Stomach smooth muscle (tissue), 2 donors: ENCODE measurements at regions not wholly inside any gene's neighbourhood (a gene's known extent, or its start where the extent isn't known, plus 50 kb on each side); places are given as distances from the start of the nearest gene placed in this dataset.

ENCODE experiments used
- H3K27ac ChIP-seq: one replicate; pipeline ENCODE4 v1.7.0; 2013; ENCODE audit warnings: mild to moderate bottlenecking, low read length, inconsistent platforms
- H3K27me3 ChIP-seq, 2 donors: one replicate each; pipeline ENCODE4 v1.7.0; 2013; ENCODE audit warnings: low read length in 2 of 2; ENCODE audit not compliant: insufficient read depth in 2 of 2, control insufficient read depth in 1 of 2
- H3K36me3 ChIP-seq, 2 donors: one replicate each; pipeline ENCODE4 v1.7.0; 2013; ENCODE audit warnings: low read length in 2 of 2; ENCODE audit not compliant: control insufficient read depth in 2 of 2, insufficient read depth in 2 of 2
- H3K4me1 ChIP-seq: one replicate; pipeline ENCODE4 v1.7.0; 2013; ENCODE audit warnings: low read length; ENCODE audit not compliant: control insufficient read depth, insufficient read depth
- H3K4me3 ChIP-seq, 2 donors: one replicate each; pipeline ENCODE4 v1.7.0; 2013; ENCODE audit warnings: low read length in 2 of 2
- H3K9ac ChIP-seq, 2 donors: one replicate each; pipeline ENCODE4 v1.7.0; 2013; ENCODE audit warnings: low read length in 2 of 2, mild to moderate bottlenecking in 1 of 2
- H3K9me3 ChIP-seq, 2 donors: one replicate each; pipeline ENCODE4 v1.7.0; 2013; ENCODE audit warnings: low read length in 2 of 2; ENCODE audit not compliant: control insufficient read depth in 2 of 2
- donor health status: healthy.
- donor health status: Pancreatic carcinoma.

DNA sequence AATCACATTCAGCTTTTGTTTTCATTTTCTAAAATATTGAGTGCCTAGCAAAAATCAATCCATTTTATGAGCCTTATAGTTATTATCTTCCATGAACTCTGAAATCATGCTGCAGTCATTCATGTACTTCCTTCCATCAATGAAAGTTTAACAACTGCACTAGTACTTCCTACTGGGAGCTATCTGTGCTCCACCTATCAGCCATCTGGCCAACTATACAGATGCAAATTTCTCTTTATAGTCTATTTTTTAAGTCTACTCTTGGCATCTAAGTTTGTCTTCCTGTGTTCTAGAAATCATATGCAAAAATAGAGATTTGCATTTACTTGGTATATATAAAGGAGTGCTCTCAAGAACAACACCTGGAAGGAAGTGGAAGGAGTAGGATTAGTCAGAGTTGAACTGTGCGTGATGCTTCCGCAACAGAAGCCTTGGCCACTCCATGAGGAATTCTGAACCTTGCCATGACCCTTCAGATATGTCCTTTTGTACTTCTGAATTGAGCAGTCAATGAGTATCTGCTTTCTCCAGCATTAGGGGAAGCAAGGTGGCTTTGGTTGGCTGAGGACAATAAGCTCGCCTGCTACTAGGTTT lies 403.2 kb upstream of the ADAMTS5 start:
- Histone ChIP-seq H3K9me3 (no peaks in the 10 kb centered on the region), H3K9ac (no peak overlapping the region), H3K4me3 (no peak overlapping the region), H3K27me3 (no peaks in the 10 kb centered on the region), H3K36me3 (no peaks in the 10 kb centered on the region), H3K4me1 (no peaks in the 10 kb centered on the region), H3K27ac (no peak overlapping the region)

DNA sequence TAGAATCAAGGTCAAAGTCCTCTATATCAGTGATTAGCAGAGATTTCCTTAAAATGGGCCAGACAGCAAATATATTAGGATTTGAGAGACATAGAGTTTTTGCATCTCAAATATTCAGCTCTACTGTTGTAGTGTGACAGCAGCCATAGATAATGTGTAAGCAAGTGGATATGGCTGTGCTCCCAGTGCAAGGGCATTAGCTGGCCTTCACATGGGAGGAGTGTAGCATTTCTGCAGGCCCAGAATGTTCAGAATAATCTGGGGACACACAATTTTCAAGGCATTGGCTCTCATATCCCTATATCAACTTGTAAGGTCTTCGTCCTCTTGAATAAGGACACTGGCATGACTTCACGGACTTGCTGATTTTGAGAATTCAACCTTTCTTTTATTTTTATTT lies 402.3 kb upstream of the ADAMTS5 start:
- H3K4me3 ChIP-seq = no peak overlapping the region

GRCh38 chr21:27366646-27367235 lies 399.9 kb upstream of the ADAMTS5 start:
- Histone ChIP-seq H3K4me3 (no peak overlapping the region), H3K9ac (no peak overlapping the region), H3K36me3 (no peaks in the 10 kb centered on the region), H3K9me3 (no peaks in the 10 kb centered on the region), H3K27me3 (no peaks in the 10 kb centered on the region), H3K27ac (no peak overlapping the region), H3K4me1 (no peaks in the 10 kb centered on the region)

More for the DNA sequence above, 402.3 kb upstream of the ADAMTS5 start:
- H3K9ac ChIP-seq = no peak overlapping the region
- H3K27ac ChIP-seq = no peak overlapping the region
- H3K4me1 ChIP-seq = no peaks in the 10 kb centered on the region
- no peaks in the 10 kb centered on the region for H3K27me3 ChIP-seq
- H3K9me3 ChIP-seq = no peaks in the 10 kb centered on the region
- no peaks in the 10 kb centered on the region for H3K36me3 ChIP-seq

DNA sequence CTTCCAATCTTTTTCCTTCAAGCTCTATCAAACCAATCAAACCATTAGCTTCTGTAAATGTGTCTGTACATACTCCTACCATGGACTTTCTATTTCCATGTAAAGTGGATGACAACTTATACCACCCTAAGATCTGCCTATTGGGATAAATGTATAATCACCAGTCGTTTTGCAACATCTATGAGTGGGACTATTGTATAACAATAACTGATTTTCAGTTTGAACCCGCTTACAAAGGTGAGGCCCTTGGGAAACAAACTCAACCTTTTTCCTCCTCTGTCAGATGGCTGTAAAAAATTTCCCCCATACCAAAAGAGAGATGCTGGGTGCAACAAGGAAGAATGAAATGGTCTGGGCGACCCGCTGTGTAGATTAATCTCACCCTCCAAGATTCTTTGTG lies 399.1 kb upstream of the ADAMTS5 start:
- H3K27ac ChIP-seq = no peak overlapping the region
- H3K4me3 ChIP-seq = no peak overlapping the region
- H3K9ac ChIP-seq = no peak overlapping the region
- no peaks in the 10 kb centered on the region for H3K4me1 ChIP-seq
- no peaks in the 10 kb centered on the region for H3K27me3 ChIP-seq
- H3K9me3 ChIP-seq = no peaks in the 10 kb centered on the region
- H3K36me3 ChIP-seq = no peaks in the 10 kb centered on the region

- Histone ChIP-seq H3K27me3 (no peaks in the 10 kb centered on the region), H3K4me3 (no peak overlapping the region), H3K36me3 (no peaks in the 10 kb centered on the region), H3K4me1 (no peaks in the 10 kb centered on the region), H3K27ac (no peak overlapping the region), H3K9me3 (no peaks in the 10 kb centered on the region), H3K9ac (no peak overlapping the region)
Measured at GRCh38 chr21:27365394-27365793, 398.5 kb upstream of the ADAMTS5 start.

GRCh38 chr21:27363719-27364477 lies 397.0 kb upstream of the ADAMTS5 start:
- Histone ChIP-seq H3K27me3 (no peaks in the 10 kb centered on the region), H3K36me3 (no peaks in the 10 kb centered on the region), H3K9ac (no peak overlapping the region), H3K4me3 (no peak overlapping the region), H3K4me1 (no peaks in the 10 kb centered on the region), H3K9me3 (no peaks in the 10 kb centered on the region), H3K27ac (no peak overlapping the region)

- H3K4me1 ChIP-seq = no peaks in the 10 kb centered on the region
- H3K27ac ChIP-seq = no peak overlapping the region
- no peak overlapping the region for H3K4me3 ChIP-seq
- no peaks in the 10 kb centered on the region for H3K9me3 ChIP-seq
- no peak overlapping the region for H3K9ac ChIP-seq
- no peaks in the 10 kb centered on the region for H3K36me3 ChIP-seq
- no peaks in the 10 kb centered on the region for H3K27me3 ChIP-seq
Measured at GRCh38 chr21:27362249-27362648, 395.4 kb upstream of the ADAMTS5 start.

GRCh38 chr21:27359141-27359540 lies 392.3 kb upstream of the ADAMTS5 start:
- Histone ChIP-seq H3K4me3 (no peak overlapping the region), H3K9ac (no peak overlapping the region), H3K9me3 (no peaks in the 10 kb centered on the region), H3K27ac (no peak overlapping the region), H3K36me3 (no peaks in the 10 kb centered on the region), H3K4me1 (no peaks in the 10 kb centered on the region), H3K27me3 (no peaks in the 10 kb centered on the region)

DNA sequence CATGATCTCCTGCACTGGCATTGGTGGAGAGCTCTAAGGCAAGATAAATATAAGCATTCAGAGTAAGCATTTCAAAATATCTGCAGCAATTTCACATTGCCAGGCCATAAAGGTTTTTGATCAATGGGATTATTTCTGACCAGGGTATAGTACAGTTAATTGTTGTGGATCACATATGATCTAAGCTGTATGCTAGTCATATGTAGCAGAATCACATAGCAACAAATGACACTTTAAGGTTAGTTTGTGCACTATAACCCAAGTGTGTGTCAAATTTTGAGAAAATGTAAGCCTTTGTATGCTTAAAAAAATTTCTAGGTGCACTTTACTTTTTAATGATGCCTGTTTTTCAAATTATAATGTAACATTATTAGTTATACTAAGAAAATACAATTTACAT lies 386.0 kb upstream of the ADAMTS5 start:
- Histone ChIP-seq H3K27me3 (no peaks in the 10 kb centered on the region), H3K9ac (no peak overlapping the region), H3K27ac (no peak overlapping the region), H3K4me1 (no peaks in the 10 kb centered on the region), H3K36me3 (no peaks in the 10 kb centered on the region), H3K9me3 (no peaks in the 10 kb centered on the region), H3K4me3 (no peak overlapping the region)

GRCh38 chr21:27346041-27346448 lies 379.2 kb upstream of the ADAMTS5 start:
- Histone ChIP-seq H3K36me3 (no peaks in the 10 kb centered on the region), H3K4me1 (no peaks in the 10 kb centered on the region), H3K27ac (no peak overlapping the region), H3K27me3 (no peaks in the 10 kb centered on the region), H3K9ac (no peak overlapping the region), H3K9me3 (no peaks in the 10 kb centered on the region), H3K4me3 (no peak overlapping the region)

GRCh38 chr21:27339902-27340301 lies 373.0 kb upstream of the ADAMTS5 start:
- Histone ChIP-seq H3K9me3 (no peaks in the 10 kb centered on the region), H3K27me3 (no peaks in the 10 kb centered on the region), H3K4me1 (no peaks in the 10 kb centered on the region), H3K4me3 (no peak overlapping the region), H3K27ac (no peak overlapping the region), H3K9ac (no peak overlapping the region), H3K36me3 (no peaks in the 10 kb centered on the region)
